ENCODE measurements at regions not wholly inside any gene's neighbourhood (a gene's known extent, or its start where the extent isn't known, plus 50 kb on each side); places are given as distances from the start of the nearest gene placed in this dataset.

GRCh38 chr2:104790100-104790811 lies 63.7 kb upstream of the POU3F3 start:
- ATAC-seq (no peak), DNase-seq (ENCODE audit: low spot score) (no peak), FAIRE-seq (no peak)
- Histone ChIP-seq H3K9ac (ENCODE audit: insufficient read depth, low read depth, low read length) (no peak overlapping the region), H3K27me3 (ENCODE audit: control insufficient read depth in 1 of 2, insufficient read depth in 2 of 2, low read length in 2 of 2) (peaks cover 0 to 8% of the 10 kb centered on the region in 2 experiments; a peak in 3 of 5 replicates), H2AFZ (ENCODE audit: low read length) (no peak overlapping the region), H3K27ac (ENCODE audit: extremely low read length, insufficient read depth, low read length) (no peak overlapping the region), H4K20me1 (ENCODE audit: insufficient read depth, low read length) (no peaks in the 10 kb centered on the region), H3K36me3 (replicated peaks in 1 of 2; ENCODE audit: control insufficient read depth in 1 of 2, insufficient read depth in 2 of 2, low read length in 2 of 2) (no peaks in the 10 kb centered on the region), H3K4me1 (ENCODE audit: insufficient read depth, low read length) (no peaks in the 10 kb centered on the region), H3K9me3 (ENCODE audit: low read length) (no peaks in the 10 kb centered on the region), H3K4me3 (replicated peaks in 1 of 3; ENCODE audit: insufficient read depth in 1 of 3, low read depth in 2 of 3, low read length in 3 of 3) (no peak overlapping the region), H3K79me2 (ENCODE audit: insufficient read depth, low read length) (no peaks in the 10 kb centered on the region), H3K4me2 (ENCODE audit: low read depth, low read length) (no peak overlapping the region)
- intact Hi-C loops (cut with micrococcal nuclease; ENCODE audit: unreplicated experiment) = no loop called here
- POLR2A ChIA-PET = no interaction called here
- 50% methylated on average over 18 of the region's 18 CpGs for WGBS (ENCODE audit: low lambda C conversion rate)
- BruUV-seq (replicated peaks) = no TSS peak
- CTCF ChIA-PET (ENCODE audit: low intra/inter-chr PET ratio, low total read pairs) = no interaction called here
- in situ Hi-C loops (cut with HindIII; ENCODE audit: extremely low pct_ligation_motif_present, low pct_unique_long_range_greater_than_20kb) = no loop called here
- TF ChIP-seq ZBTB4 (CRISPR knock-in tag; IDR thresholded peaks at IDR 0.05; ENCODE audit: borderline replicate concordance) (no peak), ZNF577 (CRISPR knock-in tag; IDR thresholded peaks at IDR 0.05; ENCODE audit: borderline replicate concordance, low read depth) (no peak), ZNF264 (CRISPR knock-in tag; IDR thresholded peaks at IDR 0.05) (no peak), ZNF775 (CRISPR knock-in tag; IDR thresholded peaks at IDR 0.05; ENCODE audit: borderline replicate concordance) (no peak), ELK4 (CRISPR knock-in tag; IDR thresholded peaks at IDR 0.05; ENCODE audit: borderline replicate concordance) (no peak), ZNF841 (CRISPR knock-in tag; IDR thresholded peaks at IDR 0.05; ENCODE audit: borderline replicate concordance) (no peak), HNRNPL (IDR thresholded peaks at IDR 0.05; ENCODE audit: low read depth, low read length) (no peak), ZNF546 (CRISPR knock-in tag; conservative IDR thresholded peaks at IDR 0.05) (no peak), SIN3A (IDR thresholded peaks at IDR 0.05; ENCODE audit: borderline replicate concordance, low read depth, low read length) (no peak), FOSL1 (CRISPR knock-in tag; IDR thresholded peaks at IDR 0.05; ENCODE audit: borderline replicate concordance) (no peak), TCF7L2 (IDR thresholded peaks at IDR 0.05; ENCODE audit: low read depth, low read length) (no peak), ATM (IDR thresholded peaks at IDR 0.05; ENCODE audit: borderline replicate concordance) (no peak), ZNF276 (CRISPR knock-in tag; IDR thresholded peaks at IDR 0.05; ENCODE audit: low read depth) (no peak), XRCC5 (optimal IDR thresholded peaks at IDR 0.05; ENCODE audit: low read length) (no peak), ZNF124 (CRISPR knock-in tag; IDR thresholded peaks at IDR 0.05) (no peak), MYPOP (CRISPR knock-in tag; IDR thresholded peaks at IDR 0.05) (no peak), YEATS2 (CRISPR knock-in tag; IDR thresholded peaks at IDR 0.05; ENCODE audit: borderline replicate concordance) (no peak), ZNF883 (CRISPR knock-in tag; IDR thresholded peaks at IDR 0.05; ENCODE audit: not compliant biosample characterization) (no peak)

Measured in HepG2 (cell line).